Panc1 (cell line): ENCODE measurements at regions not wholly inside any gene's neighbourhood (a gene's known extent, or its start where the extent isn't known, plus 50 kb on each side); places are given as distances from the start of the nearest gene placed in this dataset.

Experiments
- ATAC-seq: fragments of 200-7000 bp; cut with Tn5 transposase; 2 replicates; pipeline ENCODE4 v1.9.1; 2020; ENCODE audit warnings: mild to moderate bottlenecking, moderate library complexity
- BruUV-seq: library from RNA; stranded (reverse); fragments of 400-500 nt; replicated peaks from 2 replicates; lab custom pipeline; 2021; lab: Mats Ljungman, UMichigan
- CTCF ChIA-PET: fragments of 300-600 bp; sonication (Branson Sonifier 250); formaldehyde crosslinking; loops from one replicate; lab custom pipeline; 2022; ENCODE audit warnings: antibody characterized with exemption; lab: Charles Lee
- POLR2A ChIA-PET: fragments of 300-600 bp; sonication (Branson Sonifier 250); formaldehyde crosslinking; loops from one replicate; lab custom pipeline; 2022; ENCODE audit warnings: antibody characterized with exemption; lab: Charles Lee
- DNase-seq: peaks from one replicate; pipeline ENCODE4 v3.0.0-alpha.2; 2010; ENCODE audit warnings: low read depth, low spot score
- H3K27ac ChIP-seq: 2 replicates; pipeline ENCODE4 v1.5.1; 2011; ENCODE audit warnings: mild to moderate bottlenecking, low read length, inconsistent platforms
- H3K27me3 ChIP-seq: fragments of 200-500 bp; sonication (Bioruptor generic); 2 replicates; pipeline ENCODE4 v1.6.0; 2014; ENCODE audit warnings: low read length, inconsistent platforms; ENCODE audit not compliant: control insufficient read depth, insufficient read depth
- H3K36me3 ChIP-seq: fragments of 200-500 bp; sonication (Bioruptor generic); 2 replicates; pipeline ENCODE4 v1.5.1; 2014; ENCODE audit warnings: inconsistent platforms, mild to moderate bottlenecking, low read length, moderate library complexity; ENCODE audit not compliant: control insufficient read depth, insufficient read depth
- H3K4me1 ChIP-seq: 2 replicates; pipeline ENCODE4 v1.5.1; 2011; ENCODE audit warnings: inconsistent platforms, mild to moderate bottlenecking, low read length, moderate library complexity; ENCODE audit not compliant: control insufficient read depth, insufficient read depth
- H3K4me3 ChIP-seq, 2 experiments: 2 replicates each; pipeline ENCODE4 v1.5.1; 2011 to 2012; ENCODE audit warnings: low read depth in 2 of 2, low read length in 2 of 2, mild to moderate bottlenecking in 2 of 2, inconsistent platforms in 1 of 2, moderate library complexity in 1 of 2
- H3K9me3 ChIP-seq: fragments of 200-500 bp; sonication (Bioruptor generic); 2 replicates; pipeline ENCODE4 v1.5.1; 2014; ENCODE audit warnings: low read depth, mild to moderate bottlenecking, inconsistent platforms, low read length, moderate library complexity; ENCODE audit not compliant: control insufficient read depth, insufficient read depth
- POLR2AphosphoS5 ChIP-seq: IDR thresholded peaks from 2 replicates; pipeline ENCODE4 v1.6.1; 2012; ENCODE audit warnings: mild to moderate bottlenecking, low read depth, low read length, moderate library complexity
- SIN3A ChIP-seq: IDR thresholded peaks from 2 replicates; pipeline ENCODE4 v1.6.1; 2012; ENCODE audit warnings: low read depth, mild to moderate bottlenecking, low read length, moderate library complexity, borderline replicate concordance; ENCODE audit not compliant: insufficient read depth
- TCF7L2 ChIP-seq: IDR thresholded peaks from 2 replicates; pipeline ENCODE4 v1.6.1; 2011; ENCODE audit warnings: mild to moderate bottlenecking, low read depth, low read length, inconsistent platforms
- in situ Hi-C: cut with HindIII; loops from 2 replicates; pipeline ENCODE4 v1.10.0; 2016; ENCODE audit warnings: low sequenced_read_pairs, low pct_unique_long_range_greater_than_20kb
- intact Hi-C: fragments of 100-400 bp; cut with micrococcal nuclease; formaldehyde crosslinking; loops from one replicate; pipeline ENCODE4 v1.10.0; 2022; ENCODE audit not compliant: unreplicated experiment
- TF ChIP-seq, protein P1 (sequence below), 2 experiments: IDR thresholded peaks; 2 replicates each; pipeline ENCODE4 v1.6.1; 2011 to 2012; ENCODE audit warnings: low read depth in 2 of 2, control low read depth in 1 of 2, low read length in 1 of 2, mild to moderate bottlenecking in 1 of 2, moderate library complexity in 1 of 2; ENCODE audit not compliant: insufficient read depth in 1 of 2
- TF ChIP-seq, protein P2 (sequence below): fragments of 450-650 bp; IDR thresholded peaks from 2 replicates; pipeline ENCODE4 v1.5.1; 2017; ENCODE audit warnings: mild to moderate bottlenecking

DNA sequence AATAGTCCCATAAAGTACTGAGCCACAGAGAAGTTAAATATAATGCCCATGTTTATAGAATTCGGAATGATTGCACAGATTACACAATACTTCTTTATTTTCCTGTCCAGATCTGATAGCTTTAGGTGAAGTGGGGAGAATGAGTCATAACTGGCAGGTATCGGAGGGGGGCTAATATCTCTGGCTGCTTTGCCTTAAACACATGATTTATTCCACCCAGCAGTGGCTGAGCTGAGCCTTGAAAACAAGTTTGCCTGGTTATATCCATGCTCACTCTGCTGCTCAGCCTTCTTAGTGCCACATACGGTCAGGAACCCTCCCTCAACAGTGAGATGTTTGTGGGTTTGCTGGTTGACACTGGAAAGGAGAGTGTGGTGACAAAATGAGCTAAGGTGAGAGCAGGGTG, 119.7 kb upstream of the ZNF648 start:
- DNase-seq (no peak), ATAC-seq (no peak)
- in situ Hi-C loops = no loop called here
- no peak overlapping the region for H3K27ac ChIP-seq
- BruUV-seq = no TSS peak
- ChIA-PET POLR2A (no interaction called here), CTCF (no interaction called here)
- H3K36me3 ChIP-seq = no peaks in the 10 kb centered on the region
- H3K4me3 ChIP-seq = no peak overlapping the region
- no peaks in the 10 kb centered on the region for H3K27me3 ChIP-seq
- intact Hi-C loops = no loop called here
- H3K9me3 ChIP-seq = no peaks in the 10 kb centered on the region
- TF ChIP-seq SIN3A (no peak), TCF7L2 (no peak), POLR2AphosphoS5 (no peak)
- TF ChIP-seq, protein P1, sequence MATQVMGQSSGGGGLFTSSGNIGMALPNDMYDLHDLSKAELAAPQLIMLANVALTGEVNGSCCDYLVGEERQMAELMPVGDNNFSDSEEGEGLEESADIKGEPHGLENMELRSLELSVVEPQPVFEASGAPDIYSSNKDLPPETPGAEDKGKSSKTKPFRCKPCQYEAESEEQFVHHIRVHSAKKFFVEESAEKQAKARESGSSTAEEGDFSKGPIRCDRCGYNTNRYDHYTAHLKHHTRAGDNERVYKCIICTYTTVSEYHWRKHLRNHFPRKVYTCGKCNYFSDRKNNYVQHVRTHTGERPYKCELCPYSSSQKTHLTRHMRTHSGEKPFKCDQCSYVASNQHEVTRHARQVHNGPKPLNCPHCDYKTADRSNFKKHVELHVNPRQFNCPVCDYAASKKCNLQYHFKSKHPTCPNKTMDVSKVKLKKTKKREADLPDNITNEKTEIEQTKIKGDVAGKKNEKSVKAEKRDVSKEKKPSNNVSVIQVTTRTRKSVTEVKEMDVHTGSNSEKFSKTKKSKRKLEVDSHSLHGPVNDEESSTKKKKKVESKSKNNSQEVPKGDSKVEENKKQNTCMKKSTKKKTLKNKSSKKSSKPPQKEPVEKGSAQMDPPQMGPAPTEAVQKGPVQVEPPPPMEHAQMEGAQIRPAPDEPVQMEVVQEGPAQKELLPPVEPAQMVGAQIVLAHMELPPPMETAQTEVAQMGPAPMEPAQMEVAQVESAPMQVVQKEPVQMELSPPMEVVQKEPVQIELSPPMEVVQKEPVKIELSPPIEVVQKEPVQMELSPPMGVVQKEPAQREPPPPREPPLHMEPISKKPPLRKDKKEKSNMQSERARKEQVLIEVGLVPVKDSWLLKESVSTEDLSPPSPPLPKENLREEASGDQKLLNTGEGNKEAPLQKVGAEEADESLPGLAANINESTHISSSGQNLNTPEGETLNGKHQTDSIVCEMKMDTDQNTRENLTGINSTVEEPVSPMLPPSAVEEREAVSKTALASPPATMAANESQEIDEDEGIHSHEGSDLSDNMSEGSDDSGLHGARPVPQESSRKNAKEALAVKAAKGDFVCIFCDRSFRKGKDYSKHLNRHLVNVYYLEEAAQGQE (IDR thresholded peaks at IDR 0.05; ENCODE audit: insufficient read depth in 1 of 2, low read depth in 2 of 2, low read length in 1 of 2) = no peak
- TF ChIP-seq, protein P2, sequence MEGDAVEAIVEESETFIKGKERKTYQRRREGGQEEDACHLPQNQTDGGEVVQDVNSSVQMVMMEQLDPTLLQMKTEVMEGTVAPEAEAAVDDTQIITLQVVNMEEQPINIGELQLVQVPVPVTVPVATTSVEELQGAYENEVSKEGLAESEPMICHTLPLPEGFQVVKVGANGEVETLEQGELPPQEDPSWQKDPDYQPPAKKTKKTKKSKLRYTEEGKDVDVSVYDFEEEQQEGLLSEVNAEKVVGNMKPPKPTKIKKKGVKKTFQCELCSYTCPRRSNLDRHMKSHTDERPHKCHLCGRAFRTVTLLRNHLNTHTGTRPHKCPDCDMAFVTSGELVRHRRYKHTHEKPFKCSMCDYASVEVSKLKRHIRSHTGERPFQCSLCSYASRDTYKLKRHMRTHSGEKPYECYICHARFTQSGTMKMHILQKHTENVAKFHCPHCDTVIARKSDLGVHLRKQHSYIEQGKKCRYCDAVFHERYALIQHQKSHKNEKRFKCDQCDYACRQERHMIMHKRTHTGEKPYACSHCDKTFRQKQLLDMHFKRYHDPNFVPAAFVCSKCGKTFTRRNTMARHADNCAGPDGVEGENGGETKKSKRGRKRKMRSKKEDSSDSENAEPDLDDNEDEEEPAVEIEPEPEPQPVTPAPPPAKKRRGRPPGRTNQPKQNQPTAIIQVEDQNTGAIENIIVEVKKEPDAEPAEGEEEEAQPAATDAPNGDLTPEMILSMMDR = no peak
- 0 out of 2 replicates have a peak, but pooled peaks cover 3% of the 10 kb centered on the region for H3K4me1 ChIP-seq

DNA sequence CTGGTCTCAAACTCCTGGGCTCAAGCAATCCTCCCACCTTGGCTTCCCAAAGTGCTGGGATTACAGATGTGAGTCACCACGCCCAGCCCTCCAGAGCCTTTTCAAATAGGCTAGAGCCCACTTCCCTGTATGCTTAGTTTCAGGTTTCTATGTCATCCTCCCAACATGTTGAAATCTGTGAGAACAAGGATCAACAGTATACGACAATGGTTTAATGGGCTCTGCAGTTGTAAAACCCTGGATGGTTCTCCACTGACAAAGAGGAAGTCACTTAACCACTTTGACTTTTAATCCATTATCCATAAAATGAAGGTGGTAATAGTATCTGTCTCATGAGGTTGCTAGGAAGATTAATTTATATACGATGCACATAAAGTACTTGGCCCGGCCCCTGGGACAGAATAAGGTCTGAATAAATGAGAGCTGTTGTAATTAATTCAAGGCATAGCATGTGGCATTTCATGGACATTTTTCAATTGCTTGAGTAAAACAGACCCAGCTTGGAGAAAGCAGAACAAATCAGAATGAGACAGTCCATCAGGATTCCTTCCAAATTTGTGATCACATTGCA, 113.9 kb upstream of the ZNF648 start:
- intact Hi-C loops (no loop called here), in situ Hi-C loops (no loop called here)
- POLR2A ChIA-PET = interaction anchor here (0.6 kb wide), 1 partner anchor 249 kb away, joined by 17 read pairs; no protein-coding TSS in a partner anchor
- no peaks in the 10 kb centered on the region for H3K27me3 ChIP-seq
- no peaks in the 10 kb centered on the region for H3K4me1 ChIP-seq
- BruUV-seq = no TSS peak
- H3K4me3 ChIP-seq = no peak overlapping the region
- H3K9me3 ChIP-seq = no peaks in the 10 kb centered on the region
- H3K27ac ChIP-seq = no peak overlapping the region
- CTCF ChIA-PET = no interaction called here
- no peak for ATAC-seq
- no peak for DNase-seq
- no peaks in the 10 kb centered on the region for H3K36me3 ChIP-seq
- TF ChIP-seq, protein P2 = no peak
- no peak for TF ChIP-seq POLR2AphosphoS5
- no peak for TF ChIP-seq TCF7L2
- no peak for TF ChIP-seq SIN3A
- TF ChIP-seq, protein P1 (IDR thresholded peaks at IDR 0.05; ENCODE audit: insufficient read depth in 1 of 2, low read depth in 2 of 2, low read length in 1 of 2) = no peak
